K562 (cell line): ENCODE measurements at regions not wholly inside any gene's neighbourhood (a gene's known extent, or its start where the extent isn't known, plus 50 kb on each side); places are given as distances from the start of the nearest gene placed in this dataset.

Experiments
- BRCA1 ChIP-seq, 2 experiments: fragments of 450-650 bp in 1 of 2; sonication (generic) in 1 of 2; formaldehyde crosslinking in 1 of 2; IDR thresholded peaks; 2 replicates each; pipeline versions ENCODE4 v1.5.0 to v1.6.1; 2017 to 2020; ENCODE audit warnings: mild to moderate bottlenecking in 1 of 2, missing genetic modification reagents in 1 of 2
- CREB3 ChIP-seq: fragments of 450-650 bp; conservative IDR thresholded peaks from 2 replicates; pipeline ENCODE4 v1.6.1; 2016; ENCODE audit warnings: missing genetic modification characterization, low read depth, mild to moderate bottlenecking, missing compliant biosample characterization, moderate library complexity
- ERF ChIP-seq: fragments of 450-650 bp; formaldehyde crosslinking; IDR thresholded peaks from 2 replicates; pipeline ENCODE4 v1.4.0; 2020; ENCODE audit warnings: mild to moderate bottlenecking, mixed read lengths
- HMG20B ChIP-seq: fragments of 250-450 bp; sonication (Bioruptor Pico); IDR thresholded peaks from 2 replicates; pipeline ENCODE4 v1.5.0; 2021; ENCODE audit warnings: mild to moderate bottlenecking
- HOXB6 ChIP-seq: fragments of 250-450 bp; sonication (Bioruptor Pico); IDR thresholded peaks from 2 replicates; pipeline ENCODE4 v1.5.1; 2022; ENCODE audit warnings: mild to moderate bottlenecking, borderline replicate concordance
- PATZ1 ChIP-seq: fragments of 250-450 bp; sonication (Bioruptor Pico); IDR thresholded peaks from 2 replicates; pipeline ENCODE4 v1.5.0; 2020; ENCODE audit warnings: mild to moderate bottlenecking, borderline replicate concordance
- RAD21 ChIP-seq, 2 experiments: fragments of 250-450 bp in 1 of 2; fragments of 450-650 bp in 1 of 2; sonication (Bioruptor Pico) in 1 of 2; formaldehyde crosslinking in 1 of 2; IDR thresholded peaks in 1 of 2; conservative IDR thresholded peaks in 1 of 2; 2 replicates each; pipeline versions ENCODE4 v1.4.0 to v1.8.0; 2020 to 2022; ENCODE audit warnings: mild to moderate bottlenecking in 2 of 2, moderate library complexity in 1 of 2
- RFX7 ChIP-seq: fragments of 250-450 bp; sonication (Bioruptor Pico); IDR thresholded peaks from 2 replicates; pipeline ENCODE4 v1.5.1; 2021; ENCODE audit warnings: mild to moderate bottlenecking
- RHOXF2B ChIP-seq: fragments of 250-450 bp; sonication (Bioruptor Pico); conservative IDR thresholded peaks from 2 replicates; pipeline ENCODE4 v1.5.1; 2021
- SIRT6 ChIP-seq: IDR thresholded peaks from one replicate; pipeline ENCODE4 v1.6.1; 2012; ENCODE audit warnings: low read depth, mild to moderate bottlenecking, control low read depth, inconsistent platforms, low read length, moderate library complexity
- YY1 ChIP-seq, 3 experiments: IDR thresholded peaks; 2 replicates each; pipeline ENCODE4 v1.6.1; 2011; ENCODE audit warnings: low read length in 2 of 3, mild to moderate bottlenecking in 2 of 3, moderate library complexity in 2 of 3, borderline replicate concordance in 1 of 3, control low read depth in 1 of 3, low read depth in 1 of 3; ENCODE audit not compliant: insufficient read depth in 3 of 3, insufficient replicate concordance in 2 of 3, control insufficient read depth in 1 of 3, insufficient read length in 1 of 3; ENCODE audit errors: extremely low read depth in 1 of 3
- ZBTB34 ChIP-seq: fragments of 250-450 bp; sonication (Bioruptor Pico); IDR thresholded peaks from 2 replicates; pipeline ENCODE4 v1.8.0; 2021; ENCODE audit warnings: mild to moderate bottlenecking, moderate library complexity
- ZBTB5 ChIP-seq: fragments of 450-650 bp; IDR thresholded peaks from 2 replicates; pipeline ENCODE4 v1.6.1; 2017; ENCODE audit warnings: antibody characterized with exemption
- ZNF444 ChIP-seq: fragments of 250-450 bp; sonication (Bioruptor Pico); IDR thresholded peaks from 2 replicates; pipeline ENCODE4 v1.4.0; 2020; ENCODE audit warnings: mild to moderate bottlenecking, moderate library complexity
- ZNF583 ChIP-seq: fragments of 250-450 bp; sonication (Bioruptor Pico); IDR thresholded peaks from 2 replicates; pipeline ENCODE4 v1.4.0; 2020
- ZNF584 ChIP-seq: fragments of 200-800 bp; sonication (Bioruptor generic); IDR thresholded peaks from 2 replicates; pipeline ENCODE4 v1.6.1; 2016; ENCODE audit warnings: low read depth, mild to moderate bottlenecking, missing genetic modification characterization, missing compliant biosample characterization
- ZNF586 ChIP-seq: fragments of 450-650 bp; formaldehyde crosslinking; conservative IDR thresholded peaks from 2 replicates; pipeline ENCODE4 v1.4.0; 2020; ENCODE audit warnings: mild to moderate bottlenecking, moderate library complexity
- ZNF75A ChIP-seq: fragments of 450-650 bp; formaldehyde crosslinking; IDR thresholded peaks from 2 replicates; pipeline ENCODE4 v1.4.0; 2020; ENCODE audit warnings: mild to moderate bottlenecking
- ZNF830 ChIP-seq: fragments of 250-450 bp; sonication (Bioruptor Pico); IDR thresholded peaks from 2 replicates; pipeline ENCODE4 v1.5.0; 2021; ENCODE audit warnings: mild to moderate bottlenecking

GRCh38 chr10:123942114-123942861, 50.7 kb upstream of the CPXM2 start (continued):
- TF ChIP-seq CREB3 (tag) (peak; percentile 89), HMG20B (CRISPR knock-in tag) (0 out of 2 replicates have a peak, but pooled peaks have one; percentile 82), ZNF75A (CRISPR knock-in tag) (peak; percentile 80; the same call in 1 of the 2 replicates), HOXB6 (CRISPR knock-in tag) (peak; percentile 80; the same call in 1 of the 2 replicates), PATZ1 (peak; percentile 97), ZBTB5 (no peak), ZNF586 (CRISPR knock-in tag) (0 out of 2 replicates have a peak, but pooled peaks have one; percentile 45), SIRT6 (no peak), ZBTB34 (CRISPR knock-in tag) (no peak), RHOXF2B (CRISPR knock-in tag) (0 out of 2 replicates have a peak, but pooled peaks have one; percentile 49), YY1 (IDR thresholded peaks at IDR 0.05; ENCODE audit: borderline replicate concordance in 1 of 3, control insufficient read depth in 1 of 3, extremely low read depth in 1 of 3, insufficient read depth in 3 of 3, insufficient read length in 1 of 3, insufficient replicate concordance in 2 of 3, low read depth in 1 of 3, low read length in 2 of 3) (no peak), ZNF830 (CRISPR knock-in tag) (peak; percentile 93; the same call in 1 of the 2 replicates), ZNF584 (CRISPR knock-in tag) (peak; percentile 95), RFX7 (0 out of 2 replicates have a peak, but pooled peaks have one; percentile 25), RAD21 (CRISPR knock-in tag; conservative IDR thresholded peaks at IDR 0.05 in 1 of 2, IDR thresholded peaks at IDR 0.05 in 1 of 2) (peak in 1 of 2 experiments; percentile 33; a peak in 2 of 4 replicates), ZNF583 (CRISPR knock-in tag) (peak; percentile 90; the same call in 1 of the 2 replicates), ERF (peak; percentile 99), BRCA1 (IDR thresholded peaks at IDR 0.05) (no peak), BRCA1 (CRISPR knock-in tag; IDR thresholded peaks at IDR 0.05) (no peak), ZNF444 (CRISPR knock-in tag) (peak; percentile 94)
